GM12878 (cell line): ENCODE measurements at regions not wholly inside any gene's neighbourhood (a gene's known extent, or its start where the extent isn't known, plus 50 kb on each side); places are given as distances from the start of the nearest gene placed in this dataset.

Source experiments
- POLR2A ChIP-seq: IDR thresholded peaks from 2 replicates; pipeline ENCODE4 v1.6.1; 2011; ENCODE audit warnings: low read depth, mild to moderate bottlenecking, low read length
- RAD51 ChIP-seq: fragments of 450-650 bp; IDR thresholded peaks from 2 replicates; pipeline ENCODE4 v1.6.1; 2016; ENCODE audit warnings: moderate library complexity, mild to moderate bottlenecking, inconsistent platforms
- SMC3 ChIP-seq: IDR thresholded peaks from 2 replicates; pipeline ENCODE4 v1.6.1; 2011; ENCODE audit warnings: low read length, improper control_type of control experiment, borderline replicate concordance
- ZBED1 ChIP-seq: IDR thresholded peaks from 2 replicates; pipeline ENCODE4 v1.6.1; 2016; ENCODE audit warnings: borderline replicate concordance
- ZSCAN29 ChIP-seq: fragments of 450-650 bp; IDR thresholded peaks from 2 replicates; pipeline ENCODE4 v1.6.1; 2017; ENCODE audit warnings: mild to moderate bottlenecking, moderate library complexity
- TF ChIP-seq, protein P1 (sequence below): fragments of 150-350 bp; IDR thresholded peaks from 2 replicates; pipeline ENCODE4 v1.6.1; 2016; ENCODE audit warnings: low read depth, low read length
- TF ChIP-seq, protein P2 (sequence below): fragments of 450-650 bp; IDR thresholded peaks from 2 replicates; pipeline ENCODE4 v1.6.1; 2018; ENCODE audit warnings: mild to moderate bottlenecking, low read depth, moderate library complexity; ENCODE audit not compliant: partially characterized antibody
- TF ChIP-seq, protein P3 (sequence below): fragments of 450-650 bp; IDR thresholded peaks from 2 replicates; pipeline ENCODE4 v1.6.1; 2016; ENCODE audit warnings: mild to moderate bottlenecking

DNA sequence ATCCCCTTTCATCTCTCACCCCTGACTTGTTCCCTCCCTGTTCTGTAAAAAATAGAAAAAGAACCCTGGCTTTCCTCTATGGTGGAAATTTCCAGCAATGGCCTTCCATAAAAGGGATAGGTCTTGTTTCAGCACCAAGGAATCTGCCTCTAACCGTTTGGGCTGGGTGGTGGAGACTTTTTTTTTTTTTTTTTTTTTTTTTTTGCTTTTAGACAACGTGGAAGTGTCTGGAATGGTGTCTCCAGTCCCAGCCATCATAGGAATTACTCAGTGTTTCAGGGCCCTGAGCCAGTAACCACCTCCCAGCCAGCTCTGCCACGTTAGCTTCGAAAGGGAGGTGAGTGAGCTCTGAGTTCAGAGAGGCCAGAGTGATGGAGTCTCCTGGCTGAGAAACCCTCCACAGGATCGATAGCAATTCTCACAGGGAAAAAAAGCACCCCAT, 97.3 kb upstream of the COL1A2 start (continued):
- TF ChIP-seq, protein P1, sequence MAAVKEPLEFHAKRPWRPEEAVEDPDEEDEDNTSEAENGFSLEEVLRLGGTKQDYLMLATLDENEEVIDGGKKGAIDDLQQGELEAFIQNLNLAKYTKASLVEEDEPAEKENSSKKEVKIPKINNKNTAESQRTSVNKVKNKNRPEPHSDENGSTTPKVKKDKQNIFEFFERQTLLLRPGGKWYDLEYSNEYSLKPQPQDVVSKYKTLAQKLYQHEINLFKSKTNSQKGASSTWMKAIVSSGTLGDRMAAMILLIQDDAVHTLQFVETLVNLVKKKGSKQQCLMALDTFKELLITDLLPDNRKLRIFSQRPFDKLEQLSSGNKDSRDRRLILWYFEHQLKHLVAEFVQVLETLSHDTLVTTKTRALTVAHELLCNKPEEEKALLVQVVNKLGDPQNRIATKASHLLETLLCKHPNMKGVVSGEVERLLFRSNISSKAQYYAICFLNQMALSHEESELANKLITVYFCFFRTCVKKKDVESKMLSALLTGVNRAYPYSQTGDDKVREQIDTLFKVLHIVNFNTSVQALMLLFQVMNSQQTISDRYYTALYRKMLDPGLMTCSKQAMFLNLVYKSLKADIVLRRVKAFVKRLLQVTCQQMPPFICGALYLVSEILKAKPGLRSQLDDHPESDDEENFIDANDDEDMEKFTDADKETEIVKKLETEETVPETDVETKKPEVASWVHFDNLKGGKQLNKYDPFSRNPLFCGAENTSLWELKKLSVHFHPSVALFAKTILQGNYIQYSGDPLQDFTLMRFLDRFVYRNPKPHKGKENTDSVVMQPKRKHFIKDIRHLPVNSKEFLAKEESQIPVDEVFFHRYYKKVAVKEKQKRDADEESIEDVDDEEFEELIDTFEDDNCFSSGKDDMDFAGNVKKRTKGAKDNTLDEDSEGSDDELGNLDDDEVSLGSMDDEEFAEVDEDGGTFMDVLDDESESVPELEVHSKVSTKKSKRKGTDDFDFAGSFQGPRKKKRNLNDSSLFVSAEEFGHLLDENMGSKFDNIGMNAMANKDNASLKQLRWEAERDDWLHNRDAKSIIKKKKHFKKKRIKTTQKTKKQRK: no peak
- TF ChIP-seq, protein P2, sequence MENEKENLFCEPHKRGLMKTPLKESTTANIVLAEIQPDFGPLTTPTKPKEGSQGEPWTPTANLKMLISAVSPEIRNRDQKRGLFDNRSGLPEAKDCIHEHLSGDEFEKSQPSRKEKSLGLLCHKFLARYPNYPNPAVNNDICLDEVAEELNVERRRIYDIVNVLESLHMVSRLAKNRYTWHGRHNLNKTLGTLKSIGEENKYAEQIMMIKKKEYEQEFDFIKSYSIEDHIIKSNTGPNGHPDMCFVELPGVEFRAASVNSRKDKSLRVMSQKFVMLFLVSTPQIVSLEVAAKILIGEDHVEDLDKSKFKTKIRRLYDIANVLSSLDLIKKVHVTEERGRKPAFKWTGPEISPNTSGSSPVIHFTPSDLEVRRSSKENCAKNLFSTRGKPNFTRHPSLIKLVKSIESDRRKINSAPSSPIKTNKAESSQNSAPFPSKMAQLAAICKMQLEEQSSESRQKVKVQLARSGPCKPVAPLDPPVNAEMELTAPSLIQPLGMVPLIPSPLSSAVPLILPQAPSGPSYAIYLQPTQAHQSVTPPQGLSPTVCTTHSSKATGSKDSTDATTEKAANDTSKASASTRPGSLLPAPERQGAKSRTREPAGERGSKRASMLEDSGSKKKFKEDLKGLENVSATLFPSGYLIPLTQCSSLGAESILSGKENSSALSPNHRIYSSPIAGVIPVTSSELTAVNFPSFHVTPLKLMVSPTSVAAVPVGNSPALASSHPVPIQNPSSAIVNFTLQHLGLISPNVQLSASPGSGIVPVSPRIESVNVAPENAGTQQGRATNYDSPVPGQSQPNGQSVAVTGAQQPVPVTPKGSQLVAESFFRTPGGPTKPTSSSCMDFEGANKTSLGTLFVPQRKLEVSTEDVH: no peak
- TF ChIP-seq ZSCAN29: no peak
- TF ChIP-seq POLR2A: no peak
- TF ChIP-seq SMC3: no peak
- TF ChIP-seq, protein P3, sequence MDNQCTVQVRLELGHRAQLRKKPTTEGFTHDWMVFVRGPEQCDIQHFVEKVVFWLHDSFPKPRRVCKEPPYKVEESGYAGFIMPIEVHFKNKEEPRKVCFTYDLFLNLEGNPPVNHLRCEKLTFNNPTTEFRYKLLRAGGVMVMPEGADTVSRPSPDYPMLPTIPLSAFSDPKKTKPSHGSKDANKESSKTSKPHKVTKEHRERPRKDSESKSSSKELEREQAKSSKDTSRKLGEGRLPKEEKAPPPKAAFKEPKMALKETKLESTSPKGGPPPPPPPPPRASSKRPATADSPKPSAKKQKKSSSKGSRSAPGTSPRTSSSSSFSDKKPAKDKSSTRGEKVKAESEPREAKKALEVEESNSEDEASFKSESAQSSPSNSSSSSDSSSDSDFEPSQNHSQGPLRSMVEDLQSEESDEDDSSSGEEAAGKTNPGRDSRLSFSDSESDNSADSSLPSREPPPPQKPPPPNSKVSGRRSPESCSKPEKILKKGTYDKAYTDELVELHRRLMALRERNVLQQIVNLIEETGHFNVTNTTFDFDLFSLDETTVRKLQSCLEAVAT: no peak
- TF ChIP-seq RAD51: no peak
- no peak for TF ChIP-seq ZBED1
